ENCODE measurements at regions not wholly inside any gene's neighbourhood (a gene's known extent, or its start where the extent isn't known, plus 50 kb on each side); places are given as distances from the start of the nearest gene placed in this dataset.

GRCh38 chr2:105573490-105573889 lies 171.2 kb upstream of the NCK2 start:
- no peak for TF ChIP-seq CTCF (IDR thresholded peaks at IDR 0.05; ENCODE audit: low read depth, low read length)
- TF ChIP-seq POLR2A (IDR thresholded peaks at IDR 0.05; ENCODE audit: extremely low read depth, insufficient read length), result no peak
- TF ChIP-seq MAX (IDR thresholded peaks at IDR 0.05; ENCODE audit: low read depth, low read length), result no peak

Data from NB4 (cell line).